ENCODE measurements at regions not wholly inside any gene's neighbourhood (a gene's known extent, or its start where the extent isn't known, plus 50 kb on each side); places are given as distances from the start of the nearest gene placed in this dataset. TPM values are rescaled to one million over a fixed set of nuclear protein-coding genes. Genes with fewer than 3 reads are reported as not detected.

DNA sequence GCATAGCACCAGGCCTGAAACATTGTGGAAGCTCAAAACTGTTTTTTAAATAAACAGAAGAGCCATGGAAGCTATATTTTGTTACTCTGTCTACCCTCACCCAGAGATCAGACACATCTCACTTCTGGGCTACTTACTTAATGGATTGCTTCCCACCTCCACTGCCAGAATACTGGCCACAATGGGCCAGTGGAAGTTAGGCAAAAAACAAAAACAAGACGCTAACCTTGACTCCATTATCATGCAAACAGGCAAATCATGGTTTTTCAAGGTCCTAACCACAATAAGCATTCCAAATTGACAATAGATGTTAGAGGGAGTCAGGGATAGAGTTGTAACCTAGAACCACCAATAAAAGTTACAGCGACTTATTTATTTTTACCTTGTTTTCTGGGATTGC is 52.7 kb upstream of the PTCSC3 start:
- WGBS, 2 donors = 60 to 73% methylated on average over 2 of the region's 2 CpGs
- Histone ChIP-seq H3K4me1 (peaks cover 13% of the 10 kb centered on the region), H3K4me3 (no peak overlapping the region), H3K36me3 (replicated peaks in 1 of 2; ENCODE audit: insufficient read depth in 1 of 2, low read depth in 2 of 2) (no peaks in the 10 kb centered on the region), H3K27me3 (no peaks in the 10 kb centered on the region), H3K27ac (no peak overlapping the region), H3K9me3 (no peaks in the 10 kb centered on the region)
- no peak for ATAC-seq
- TF ChIP-seq POLR2A (IDR thresholded peaks at IDR 0.05) = no peak
- intact Hi-C loops (cut with DNase I) = no loop called here
- no peak for DNase-seq

DNA sequence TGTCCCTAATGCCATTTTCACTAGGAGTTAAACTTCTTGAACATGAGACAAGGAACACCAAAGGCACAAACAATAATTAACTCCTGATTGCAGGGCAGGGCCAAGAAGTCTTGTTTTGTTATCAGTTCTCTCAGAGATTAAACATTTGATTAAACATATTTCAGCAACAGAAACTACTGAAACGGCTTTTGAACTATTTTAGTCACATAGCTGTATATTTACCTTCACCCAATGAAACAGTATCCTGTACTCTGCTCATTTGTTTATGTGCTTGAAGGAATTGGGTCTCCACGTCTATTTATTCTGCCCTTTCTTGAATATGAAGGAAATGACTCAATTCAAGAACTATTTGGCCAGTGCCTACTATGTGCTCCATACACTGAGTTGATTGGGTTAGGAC is 51.3 kb upstream of the PTCSC3 start:
- 3 to 5% methylated on average over 2 of the region's 2 CpGs for WGBS, 2 donors
- intact Hi-C loops (cut with DNase I) = no loop called here
- TF ChIP-seq, protein P1, sequence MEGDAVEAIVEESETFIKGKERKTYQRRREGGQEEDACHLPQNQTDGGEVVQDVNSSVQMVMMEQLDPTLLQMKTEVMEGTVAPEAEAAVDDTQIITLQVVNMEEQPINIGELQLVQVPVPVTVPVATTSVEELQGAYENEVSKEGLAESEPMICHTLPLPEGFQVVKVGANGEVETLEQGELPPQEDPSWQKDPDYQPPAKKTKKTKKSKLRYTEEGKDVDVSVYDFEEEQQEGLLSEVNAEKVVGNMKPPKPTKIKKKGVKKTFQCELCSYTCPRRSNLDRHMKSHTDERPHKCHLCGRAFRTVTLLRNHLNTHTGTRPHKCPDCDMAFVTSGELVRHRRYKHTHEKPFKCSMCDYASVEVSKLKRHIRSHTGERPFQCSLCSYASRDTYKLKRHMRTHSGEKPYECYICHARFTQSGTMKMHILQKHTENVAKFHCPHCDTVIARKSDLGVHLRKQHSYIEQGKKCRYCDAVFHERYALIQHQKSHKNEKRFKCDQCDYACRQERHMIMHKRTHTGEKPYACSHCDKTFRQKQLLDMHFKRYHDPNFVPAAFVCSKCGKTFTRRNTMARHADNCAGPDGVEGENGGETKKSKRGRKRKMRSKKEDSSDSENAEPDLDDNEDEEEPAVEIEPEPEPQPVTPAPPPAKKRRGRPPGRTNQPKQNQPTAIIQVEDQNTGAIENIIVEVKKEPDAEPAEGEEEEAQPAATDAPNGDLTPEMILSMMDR (IDR thresholded peaks at IDR 0.05) = no peak
- TF ChIP-seq POLR2A (IDR thresholded peaks at IDR 0.05) = no peak
- Histone ChIP-seq H3K36me3 (replicated peaks in 1 of 2; ENCODE audit: insufficient read depth in 1 of 2, low read depth in 2 of 2) (no peaks in the 10 kb centered on the region), H3K4me3 (no peak overlapping the region), H3K27me3 (no peaks in the 10 kb centered on the region), H3K4me1 (peaks cover 13% of the 10 kb centered on the region), H3K27ac (no peak overlapping the region), H3K9me3 (no peaks in the 10 kb centered on the region)
- ATAC-seq (peak; percentile 56), DNase-seq (peak in 1 of 4 donors; percentile 3)

DNA sequence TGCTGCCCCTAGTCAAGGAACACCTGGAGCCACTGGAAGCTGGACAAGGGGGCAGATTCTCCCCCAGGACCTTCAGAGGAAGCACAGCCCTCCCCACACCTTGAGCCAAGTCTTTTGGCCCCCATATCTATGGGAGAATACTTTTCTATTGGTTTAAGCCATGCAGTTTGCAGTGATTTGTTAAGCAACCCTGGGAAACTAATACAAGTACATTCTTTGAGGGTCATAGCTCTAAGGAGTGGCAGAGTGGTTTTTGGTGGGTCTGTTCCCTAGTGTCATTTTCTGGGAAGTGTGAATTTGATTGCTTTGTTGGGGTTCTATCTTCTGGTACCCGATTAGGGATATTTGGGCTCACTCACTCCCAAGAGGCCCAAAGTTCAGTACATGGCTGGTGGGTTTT is 50.8 kb upstream of the PTCSC3 start:
- TF ChIP-seq, protein P1 (IDR thresholded peaks at IDR 0.05) = no peak
- no peak for TF ChIP-seq POLR2A (IDR thresholded peaks at IDR 0.05)
- Histone ChIP-seq H3K27ac (no peak overlapping the region), H3K4me1 (peaks cover 13% of the 10 kb centered on the region), H3K36me3 (replicated peaks in 1 of 2; ENCODE audit: insufficient read depth in 1 of 2, low read depth in 2 of 2) (no peaks in the 10 kb centered on the region), H3K27me3 (no peaks in the 10 kb centered on the region), H3K9me3 (no peaks in the 10 kb centered on the region), H3K4me3 (no peak overlapping the region)
- intact Hi-C loops (cut with DNase I) = no loop called here
- 50 to 64% methylated on average over 1 of the region's 1 CpG for WGBS, 2 donors
- ATAC-seq (no peak), DNase-seq (no peak)

Small RNAs in the stretch of these regions (small RNA-seq; reads per million reads assigned to genes)
- not detected for gene RN7SKP21

Measured in body of pancreas (tissue), 4 donors.